ENCODE measurements at regions not wholly inside any gene's neighbourhood (a gene's known extent, or its start where the extent isn't known, plus 50 kb on each side); places are given as distances from the start of the nearest gene placed in this dataset.

GRCh38 chr10:47231414-47231813 lies 68.6 kb upstream of the GDF10 start:
- ATAC-seq (no peak), DNase-seq (ENCODE audit: low read depth, low spot score) (no peak)
- H3K27me3 ChIP-seq (ENCODE audit: control insufficient read depth, insufficient read depth, low read length): peaks cover 4% of the 10 kb centered on the region; the same call in 1 of the 2 replicates
- intact Hi-C loops (cut with micrococcal nuclease; ENCODE audit: unreplicated experiment) (no loop called here), in situ Hi-C loops (cut with HindIII; ENCODE audit: low pct_unique_long_range_greater_than_20kb, low sequenced_read_pairs) (no loop called here)
- no peak for TF ChIP-seq POLR2AphosphoS5 (IDR thresholded peaks at IDR 0.05; ENCODE audit: low read depth, low read length)
- no peak for TF ChIP-seq SIN3A (IDR thresholded peaks at IDR 0.05; ENCODE audit: borderline replicate concordance, insufficient read depth, low read depth, low read length)
- TF ChIP-seq REST (IDR thresholded peaks at IDR 0.05; ENCODE audit: insufficient read depth in 1 of 2, low read depth in 2 of 2, low read length in 1 of 2): no peak
- no peak for TF ChIP-seq TCF7L2 (IDR thresholded peaks at IDR 0.05; ENCODE audit: low read depth, low read length)
- TF ChIP-seq CTCF (IDR thresholded peaks at IDR 0.05): no peak
- no peak overlapping the region for H3K4me3 ChIP-seq (ENCODE audit: low read depth in 2 of 2, low read length in 2 of 2)
- ChIA-PET POLR2A (no interaction called here), CTCF (no interaction called here)
- H3K27ac ChIP-seq (ENCODE audit: low read length): no peak overlapping the region
- BruUV-seq (replicated peaks): no TSS peak
- H3K9me3 ChIP-seq (ENCODE audit: control insufficient read depth, insufficient read depth, low read depth, low read length): no peaks in the 10 kb centered on the region
- no peaks in the 10 kb centered on the region for H3K4me1 ChIP-seq (ENCODE audit: control insufficient read depth, insufficient read depth, low read length)
- no peaks in the 10 kb centered on the region for H3K36me3 ChIP-seq (ENCODE audit: control insufficient read depth, insufficient read depth, low read length)

- BruUV-seq (replicated peaks): no TSS peak
- intact Hi-C loops (cut with micrococcal nuclease; ENCODE audit: unreplicated experiment): no loop called here
- in situ Hi-C loops (cut with HindIII; ENCODE audit: low pct_unique_long_range_greater_than_20kb, low sequenced_read_pairs): no loop called here
- Histone ChIP-seq H3K36me3 (ENCODE audit: control insufficient read depth, insufficient read depth, low read length) (no peaks in the 10 kb centered on the region), H3K27me3 (ENCODE audit: control insufficient read depth, insufficient read depth, low read length) (peaks cover 4% of the 10 kb centered on the region; the same call in 1 of the 2 replicates), H3K27ac (ENCODE audit: low read length) (no peak overlapping the region), H3K9me3 (ENCODE audit: control insufficient read depth, insufficient read depth, low read depth, low read length) (no peaks in the 10 kb centered on the region), H3K4me1 (ENCODE audit: control insufficient read depth, insufficient read depth, low read length) (no peaks in the 10 kb centered on the region), H3K4me3 (ENCODE audit: low read depth in 2 of 2, low read length in 2 of 2) (no peak overlapping the region)
- ATAC-seq (no peak), DNase-seq (ENCODE audit: low read depth, low spot score) (no peak)
- CTCF ChIA-PET: interaction anchor here (0.6 kb wide), 1 partner anchor 9 kb away, joined by 3 read pairs; no protein-coding TSS in a partner anchor
- POLR2A ChIA-PET: no interaction called here
- no peak for TF ChIP-seq REST (IDR thresholded peaks at IDR 0.05; ENCODE audit: insufficient read depth in 1 of 2, low read depth in 2 of 2, low read length in 1 of 2)
These were observed 66.4 kb upstream of the GDF10 start for GRCh38 chr10:47233631-47234030.
